Suppressor macrophage (primary cell): ENCODE measurements at regions not wholly inside any gene's neighbourhood (a gene's known extent, or its start where the extent isn't known, plus 50 kb on each side); places are given as distances from the start of the nearest gene placed in this dataset.
A peak's percentile ranks its signal among the peaks of the same experiment; 100 is the strongest.
"Not testable (repeated sequence)": the region's sequence is repeated elsewhere in the genome, so short reads cannot be mapped to it uniquely, and the experiment has no call there.

ENCODE experiments used
- DNase-seq, 4 experiments: peaks; one replicate each; pipeline ENCODE4 v3.0.0-alpha.2; 2020 to 2022

DNA sequence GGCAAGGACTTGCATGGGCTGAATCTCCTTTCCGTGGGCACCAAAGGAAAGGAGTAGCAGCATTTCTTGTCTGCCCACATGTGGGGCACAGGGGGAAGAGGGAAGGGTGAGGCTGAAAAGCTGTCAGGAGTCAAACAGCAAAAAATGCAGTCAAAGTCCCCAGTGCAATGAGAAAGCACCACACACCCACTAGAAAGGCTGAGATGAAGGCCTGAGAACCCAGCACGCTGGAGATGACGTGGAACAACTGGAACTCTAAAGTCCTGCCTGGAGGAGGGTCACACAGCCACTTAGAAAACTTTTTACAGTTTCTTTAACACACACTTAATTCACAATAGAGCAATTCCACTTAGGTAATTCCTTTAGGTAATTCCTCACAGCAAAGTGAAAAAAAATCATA, 94.6 kb upstream of the IGFBPL1 start:
- no peak for DNase-seq

DNA sequence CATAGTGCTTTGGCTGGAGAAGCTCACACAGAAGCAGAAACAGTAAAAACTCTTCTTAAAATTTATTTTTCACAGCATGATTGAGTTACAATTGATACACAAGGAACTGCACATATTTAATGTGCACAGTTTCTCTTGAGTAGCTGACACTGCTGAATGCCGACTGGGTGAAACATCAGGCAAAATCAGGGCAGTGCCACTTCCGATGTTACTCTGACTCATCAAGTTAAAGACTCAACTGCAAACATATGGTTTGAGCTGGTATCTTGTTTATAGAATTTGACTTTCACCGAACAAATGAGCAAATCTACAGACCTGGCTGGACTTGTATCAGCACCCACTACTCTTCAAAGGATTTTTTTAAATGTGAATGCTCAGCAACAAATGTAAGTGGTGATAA, 92.0 kb upstream of the IGFBPL1 start:
- DNase-seq: not testable (repeated sequence)

DNA sequence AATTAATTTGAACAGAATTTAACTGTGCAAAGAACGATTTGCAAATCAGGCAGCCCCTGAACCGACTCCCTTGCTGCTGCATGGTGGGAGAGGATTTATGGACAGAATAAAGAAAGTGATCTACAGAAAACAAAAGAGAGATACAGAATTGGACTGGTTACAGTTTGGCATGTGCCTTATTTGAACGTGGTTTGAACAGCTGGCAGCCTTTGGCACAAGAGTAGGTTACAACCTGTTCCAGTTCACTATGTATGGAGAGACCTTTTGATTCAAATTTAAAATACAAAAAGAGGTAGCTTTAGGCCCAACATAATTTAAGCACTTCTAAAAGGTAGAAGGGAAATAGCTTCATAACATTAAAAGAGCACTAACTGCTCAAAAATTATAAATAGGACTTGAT, 90.8 kb upstream of the IGFBPL1 start:
- not testable (repeated sequence) for DNase-seq

DNA sequence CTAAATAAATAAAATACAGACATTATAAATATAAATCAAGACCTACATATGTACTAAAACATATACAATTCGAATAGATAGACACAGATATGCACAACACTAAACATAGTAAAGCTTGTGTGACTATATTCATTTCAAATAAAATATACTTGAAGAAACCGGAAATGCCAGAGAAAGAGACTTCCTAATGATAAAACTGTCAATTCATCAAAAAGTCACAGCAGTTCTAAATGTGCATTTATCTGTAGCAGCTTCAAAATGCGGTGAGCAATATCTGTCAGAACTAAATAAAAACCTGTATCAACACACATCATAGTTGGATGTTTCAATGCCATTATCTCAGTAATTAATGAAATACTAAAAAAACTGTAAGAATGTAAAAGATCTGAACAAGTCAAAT, 86.1 kb upstream of the IGFBPL1 start:
- not testable (repeated sequence) for DNase-seq

DNA sequence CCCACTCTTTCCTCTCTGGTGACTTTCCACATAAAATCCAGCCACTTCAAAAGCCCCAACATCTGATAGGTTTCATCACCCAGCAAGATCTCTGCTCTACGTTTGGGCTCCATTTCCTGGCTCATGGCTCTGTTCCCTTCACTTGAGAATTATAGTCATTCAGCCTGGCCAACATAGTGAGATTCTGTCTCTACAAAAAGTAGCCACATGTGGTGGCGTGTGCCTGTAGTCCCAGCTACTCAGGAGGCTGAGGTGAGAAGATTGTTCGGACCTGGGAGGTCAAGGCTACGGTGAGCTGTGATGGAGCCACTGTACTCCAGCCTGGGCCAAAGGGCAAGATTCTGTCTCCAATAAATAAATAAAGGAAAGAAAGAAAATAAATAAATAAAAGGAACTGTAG, 83.3 kb upstream of the IGFBPL1 start:
- no peak for DNase-seq

DNA sequence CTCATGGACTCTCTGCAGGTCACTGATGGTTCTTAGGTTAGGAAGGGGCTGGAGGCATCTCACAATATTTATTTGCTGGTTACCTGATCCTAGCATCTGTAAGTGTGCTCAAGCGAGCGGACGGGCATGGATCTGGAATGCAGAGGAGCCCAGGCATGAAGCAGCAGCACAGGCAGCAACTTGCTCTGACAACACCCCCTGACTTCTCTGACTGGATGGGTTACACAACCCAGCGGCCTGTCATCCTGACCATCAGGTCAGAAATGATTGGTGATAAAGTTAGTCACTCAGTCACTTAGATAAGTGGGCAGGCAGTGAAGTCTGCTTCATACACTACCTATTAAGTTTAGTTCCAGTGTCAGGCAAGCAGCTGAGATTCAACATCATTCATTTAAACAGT, 75.9 kb upstream of the IGFBPL1 start:
- DNase-seq: peak in 1 of 4 experiments; percentile 3

DNA sequence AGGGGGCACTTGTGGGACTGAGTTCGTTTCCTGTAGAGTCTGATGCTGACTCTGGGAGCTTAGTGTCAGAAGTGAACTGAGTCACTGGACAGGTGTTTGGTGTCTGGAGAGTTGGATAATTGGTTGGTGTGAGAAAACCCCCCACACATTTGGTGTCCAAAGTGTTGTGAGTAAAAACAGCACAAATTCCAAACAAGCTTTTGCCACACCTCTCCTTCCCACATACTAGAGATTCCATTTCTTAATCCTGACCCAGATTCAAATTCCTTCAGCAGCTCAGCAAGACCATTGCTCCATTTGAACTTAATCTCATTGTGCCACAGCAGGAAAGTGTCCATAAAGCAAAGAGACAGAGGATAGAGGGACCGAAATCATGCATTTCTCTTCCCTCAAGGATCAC, 74.3 kb upstream of the IGFBPL1 start:
- not testable (repeated sequence) for DNase-seq

DNA sequence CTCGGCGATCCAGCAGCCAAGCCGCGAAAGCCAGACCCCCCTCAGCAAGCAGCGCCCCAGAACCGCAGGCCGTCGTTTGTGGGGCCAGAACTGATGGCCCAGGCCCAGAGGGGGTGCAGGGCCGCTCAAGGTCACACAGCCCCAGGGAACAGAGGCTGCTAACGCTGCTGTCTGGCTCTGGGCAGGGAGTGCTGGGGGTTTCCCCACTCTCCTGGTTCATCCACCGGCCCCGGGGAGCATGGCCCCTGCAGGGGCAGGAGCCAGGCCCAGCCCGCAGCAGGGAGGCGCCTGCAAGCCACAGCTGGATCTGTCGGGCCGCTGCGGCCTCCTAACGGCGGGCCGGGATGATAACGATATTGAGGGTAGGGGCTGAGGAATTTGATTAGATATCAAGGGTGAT, 64.8 kb upstream of the IGFBPL1 start:
- no peak for DNase-seq

DNA sequence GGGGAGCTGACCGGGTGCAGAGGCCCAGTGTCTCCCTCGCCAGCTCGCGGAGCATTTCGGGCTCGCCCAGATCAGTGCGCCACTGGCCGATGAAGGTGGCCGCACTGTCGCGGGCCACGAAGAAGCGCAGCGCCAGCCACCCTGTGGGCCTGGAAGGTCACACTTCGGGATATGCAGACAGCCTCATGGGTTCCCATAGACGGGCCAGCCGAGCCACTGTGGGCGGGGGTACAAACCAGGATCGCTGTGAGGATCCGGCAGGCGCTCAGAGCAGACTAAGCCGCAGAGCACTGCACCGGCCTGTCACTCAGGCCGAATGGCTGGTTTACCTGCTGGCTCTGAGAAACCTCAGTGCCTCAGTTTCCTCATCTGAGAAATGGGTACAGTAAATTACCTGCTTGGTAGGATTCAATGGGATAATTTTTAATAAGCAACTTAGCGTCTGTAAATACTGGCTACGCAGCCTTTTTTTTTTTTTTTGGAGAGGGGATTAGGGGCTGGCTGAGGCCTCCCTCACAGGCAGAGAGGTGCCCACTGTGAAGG, 64.0 kb upstream of the IGFBPL1 start:
- no peak for DNase-seq

DNA sequence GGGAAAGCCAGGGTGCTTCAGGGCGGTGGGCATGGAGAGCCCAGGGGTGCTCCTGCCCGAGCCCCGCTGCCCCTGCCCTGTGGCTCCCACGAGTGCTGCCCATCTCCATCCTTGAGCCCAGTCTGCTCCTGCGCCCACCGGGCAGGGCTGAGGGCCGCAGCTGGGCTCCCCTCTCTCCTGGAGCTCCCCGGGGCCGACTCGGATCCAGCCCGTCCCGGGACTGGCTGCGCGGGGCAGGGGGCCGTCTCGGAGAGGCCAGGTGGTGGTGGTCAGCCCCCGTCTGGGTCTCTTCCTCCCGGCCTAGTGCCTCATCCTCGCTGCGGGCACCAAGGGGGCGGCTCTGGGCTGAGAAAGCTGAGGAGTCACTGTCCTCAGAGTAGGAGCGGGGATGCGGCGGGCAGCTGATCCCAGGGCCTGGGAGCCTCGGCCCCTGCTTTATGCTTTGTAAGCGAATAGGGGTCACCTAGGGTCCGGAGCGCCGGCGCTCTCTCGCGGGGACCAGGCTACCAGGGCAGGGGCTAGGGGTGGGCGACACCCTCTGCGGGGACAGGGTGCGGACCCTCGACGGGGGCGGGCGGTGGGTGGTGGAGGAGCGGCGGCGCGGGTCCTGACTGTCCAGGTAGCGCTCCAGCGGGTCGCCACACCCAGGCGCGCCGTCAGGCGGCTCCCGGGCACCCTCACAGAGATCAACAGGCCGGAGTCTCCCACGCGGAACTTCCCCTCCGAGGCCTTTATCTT, 63.3 kb upstream of the IGFBPL1 start:
- DNase-seq: not testable (repeated sequence)

DNA sequence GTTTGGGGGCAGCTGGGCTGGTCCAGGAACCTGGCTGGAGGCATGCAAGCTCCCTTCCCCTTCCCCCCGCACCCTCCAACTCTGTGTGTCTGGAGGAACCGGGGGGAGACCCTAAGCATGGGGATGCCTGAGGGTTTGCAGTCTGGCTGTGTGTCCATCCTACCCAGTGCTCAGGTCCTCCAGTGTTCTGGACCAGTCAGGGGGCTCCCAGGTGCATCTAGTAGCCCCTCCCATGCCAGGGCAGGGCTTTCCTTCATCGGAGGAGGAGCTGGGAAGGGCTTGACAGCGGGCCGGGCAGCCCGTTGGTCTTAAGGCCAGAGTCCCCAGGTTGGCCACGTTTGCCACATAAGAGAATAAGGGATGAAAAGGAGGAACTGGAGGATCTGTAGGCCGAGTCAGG, 62.6 kb upstream of the IGFBPL1 start:
- DNase-seq: no peak

DNA sequence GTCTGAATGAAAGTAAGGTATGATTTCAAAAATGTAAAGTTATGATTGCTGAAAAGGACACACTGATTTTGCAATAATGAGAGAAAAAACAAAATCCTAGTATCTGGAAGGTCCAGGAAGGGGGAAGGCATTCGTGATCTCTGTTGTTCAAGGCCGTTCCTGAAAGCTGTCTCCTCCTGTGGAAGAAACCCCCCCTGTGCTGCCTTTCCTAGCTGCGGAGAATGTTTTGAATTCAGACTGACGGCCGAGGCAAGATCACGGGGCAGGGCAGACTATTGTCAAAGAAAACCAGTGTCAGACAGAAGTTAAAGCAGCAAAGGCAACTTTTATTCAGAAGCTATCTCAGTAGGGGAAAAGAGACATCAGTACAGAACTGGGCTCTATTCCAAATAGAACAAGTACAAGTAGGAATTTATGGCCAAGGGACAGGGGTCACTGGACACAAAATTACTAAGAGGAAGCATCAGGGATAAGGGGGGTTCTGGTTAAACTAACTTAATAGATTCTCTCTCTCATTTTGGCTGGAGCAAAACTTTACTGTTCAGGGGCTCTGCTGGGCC, 61.9 kb upstream of the IGFBPL1 start:
- no peak for DNase-seq

DNA sequence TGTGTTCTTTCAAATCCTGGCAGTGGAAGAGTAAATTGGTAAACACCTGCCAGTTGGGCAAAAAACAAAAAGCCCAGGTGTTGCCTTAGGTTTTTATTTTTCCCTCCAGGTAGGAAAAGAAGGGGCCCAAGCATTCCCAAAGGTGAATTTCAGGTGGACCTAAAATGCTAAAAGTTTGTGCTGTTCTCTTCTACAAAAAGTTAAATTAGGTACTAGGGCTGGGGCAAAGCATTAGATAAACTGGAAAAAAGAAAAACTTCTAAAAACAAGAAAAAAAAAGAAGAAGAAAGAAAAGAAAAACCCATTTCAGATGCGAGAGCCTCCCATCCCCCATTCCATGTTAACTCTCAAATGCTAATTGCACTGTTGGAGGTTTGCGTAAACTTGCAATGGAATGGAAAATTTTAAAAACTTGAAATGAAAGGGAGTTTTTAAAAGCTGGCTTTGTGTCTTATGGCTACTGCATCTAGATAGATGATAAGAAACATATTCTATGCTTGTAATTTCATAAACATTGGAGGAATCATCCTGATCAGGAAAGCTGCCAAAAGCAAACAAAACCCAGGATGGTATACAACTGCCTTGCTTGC, 59.9 kb upstream of the IGFBPL1 start:
- not testable (repeated sequence) for DNase-seq

DNA sequence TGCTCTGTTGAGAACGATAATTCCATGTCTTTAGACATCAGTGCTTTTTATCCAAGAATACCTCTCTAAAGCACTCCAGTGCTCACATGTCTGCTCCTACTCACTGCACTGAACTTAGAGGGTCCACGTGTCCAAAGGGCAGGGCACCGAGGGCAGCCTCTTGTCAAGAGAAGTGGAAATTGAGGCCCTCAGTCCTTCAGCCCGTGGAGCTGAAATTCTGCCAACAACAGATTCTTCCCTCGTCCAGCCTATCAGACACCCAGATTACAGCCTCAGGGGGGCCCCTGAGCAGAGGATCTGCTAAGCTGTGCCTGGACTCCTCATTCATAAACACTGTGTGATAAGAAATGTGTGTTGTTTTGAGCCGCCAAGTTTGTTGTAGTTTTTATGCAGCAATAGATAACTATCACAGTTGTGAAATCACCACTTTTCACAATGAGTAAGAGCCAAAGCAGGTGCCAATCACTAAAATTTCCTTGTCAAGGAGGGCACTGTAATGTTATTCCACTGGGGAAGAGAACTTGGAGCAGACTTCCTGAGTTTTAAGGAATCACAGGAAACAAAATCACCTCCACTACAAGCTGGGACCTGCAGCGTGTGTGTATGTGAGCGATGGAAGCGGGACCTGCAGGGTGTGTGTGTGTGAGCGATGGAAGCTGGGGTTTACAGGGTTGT, 58.8 kb upstream of the IGFBPL1 start:
- no peak for DNase-seq

DNA sequence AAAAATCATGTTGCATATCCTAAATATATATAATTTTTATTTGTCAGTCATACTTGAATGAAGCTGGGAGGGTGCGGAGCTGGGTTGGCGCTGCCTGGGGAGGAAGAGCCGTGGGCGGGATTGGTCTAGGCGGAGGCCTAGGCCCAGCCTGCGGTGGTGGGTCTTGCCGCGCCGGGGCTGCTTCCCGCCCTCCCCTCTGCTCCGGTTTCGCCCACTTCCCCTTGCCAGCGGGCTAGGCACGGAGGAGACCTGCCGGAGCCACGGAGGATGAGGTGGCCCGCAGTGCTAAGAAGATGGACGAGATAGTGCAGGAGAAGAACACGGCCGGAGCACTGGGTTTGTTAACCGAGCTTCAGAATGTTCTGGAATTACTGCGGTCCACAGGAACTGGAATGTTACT, 54.0 kb upstream of the IGFBPL1 start:
- DNase-seq: no peak

DNA sequence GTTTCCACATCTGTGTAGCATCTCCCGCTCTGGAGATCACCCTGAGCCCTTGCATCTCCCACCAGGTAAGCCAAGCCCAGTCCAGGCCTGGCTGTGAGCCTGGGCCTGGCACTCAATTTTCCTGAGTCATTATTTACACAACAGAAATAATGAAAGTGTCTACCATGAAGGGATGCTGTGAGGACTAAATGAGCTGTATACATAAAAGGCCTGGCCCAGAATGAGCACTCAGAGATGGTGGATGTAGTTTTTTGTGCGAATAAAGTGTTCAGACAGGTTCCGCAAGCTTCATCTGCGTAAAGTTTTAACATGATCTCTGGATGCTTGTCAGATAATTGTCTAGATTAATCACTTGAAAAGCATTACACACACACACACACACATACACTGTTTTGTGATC, 50.2 kb upstream of the IGFBPL1 start:
- DNase-seq: not testable (repeated sequence)
